Osteocyte (in vitro differentiated cells): ENCODE measurements at regions not wholly inside any gene's neighbourhood (a gene's known extent, or its start where the extent isn't known, plus 50 kb on each side); places are given as distances from the start of the nearest gene placed in this dataset.

Source experiments
- DNase-seq: peaks from one replicate; pipeline ENCODE4 v3.0.0; 2021; ENCODE audit warnings: mixed read lengths; ENCODE audit not compliant: unreplicated experiment; ENCODE audit errors: extremely low spot score
- H3K27ac Mint-ChIP-seq: one replicate; pipeline ENCODE4 v1.8.0; 2021; ENCODE audit warnings: mild to moderate bottlenecking, mixed read lengths; ENCODE audit not compliant: unreplicated experiment
- H3K27me3 Mint-ChIP-seq: one replicate; pipeline ENCODE4 v1.8.0; 2021; ENCODE audit warnings: mixed read lengths; ENCODE audit not compliant: unreplicated experiment
- H3K36me3 Mint-ChIP-seq: one replicate; pipeline ENCODE4 v1.8.0; 2021; ENCODE audit warnings: mixed read lengths; ENCODE audit not compliant: unreplicated experiment
- H3K4me1 Mint-ChIP-seq: one replicate; pipeline ENCODE4 v1.8.0; 2021; ENCODE audit warnings: mixed read lengths; ENCODE audit not compliant: unreplicated experiment
- H3K4me3 Mint-ChIP-seq: one replicate; pipeline ENCODE4 v1.8.0; 2021; ENCODE audit warnings: mild to moderate bottlenecking, moderate library complexity, mixed read lengths; ENCODE audit not compliant: unreplicated experiment
- H3K9me3 Mint-ChIP-seq: one replicate; pipeline ENCODE4 v1.8.0; 2021; ENCODE audit warnings: mixed read lengths; ENCODE audit not compliant: unreplicated experiment
- TF ChIP-seq, protein P1 (sequence below): fragments of 200-600 bp; sonication (generic); IDR thresholded peaks from 2 replicates; pipeline ENCODE4 v1.5.0; 2021; ENCODE audit warnings: antibody characterized with exemption, mild to moderate bottlenecking, moderate library complexity

DNA sequence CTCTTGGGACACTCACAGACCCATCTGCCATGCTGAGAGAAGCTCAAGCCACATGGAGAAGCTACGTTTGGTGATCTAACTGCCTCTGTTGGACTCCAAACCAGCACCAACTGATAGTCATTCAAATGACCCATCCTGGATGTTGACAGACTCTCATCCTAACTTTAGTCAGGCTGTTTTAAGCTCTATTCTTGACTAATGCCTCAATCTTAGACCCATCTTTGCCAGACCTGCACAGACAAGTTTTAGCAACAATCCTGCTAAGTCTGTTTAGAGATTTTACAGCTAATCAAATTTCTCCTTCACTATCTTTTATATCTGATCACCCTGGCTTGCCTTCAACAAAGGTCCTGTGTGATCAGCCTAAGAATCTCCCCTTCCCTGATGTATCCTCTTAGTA is 245.1 kb downstream of the SCG2 start:
- no peak overlapping the region for H3K27ac Mint-ChIP-seq
- no peak for DNase-seq
- peaks cover 4% of the 10 kb centered on the region for H3K9me3 Mint-ChIP-seq
- TF ChIP-seq, protein P1, sequence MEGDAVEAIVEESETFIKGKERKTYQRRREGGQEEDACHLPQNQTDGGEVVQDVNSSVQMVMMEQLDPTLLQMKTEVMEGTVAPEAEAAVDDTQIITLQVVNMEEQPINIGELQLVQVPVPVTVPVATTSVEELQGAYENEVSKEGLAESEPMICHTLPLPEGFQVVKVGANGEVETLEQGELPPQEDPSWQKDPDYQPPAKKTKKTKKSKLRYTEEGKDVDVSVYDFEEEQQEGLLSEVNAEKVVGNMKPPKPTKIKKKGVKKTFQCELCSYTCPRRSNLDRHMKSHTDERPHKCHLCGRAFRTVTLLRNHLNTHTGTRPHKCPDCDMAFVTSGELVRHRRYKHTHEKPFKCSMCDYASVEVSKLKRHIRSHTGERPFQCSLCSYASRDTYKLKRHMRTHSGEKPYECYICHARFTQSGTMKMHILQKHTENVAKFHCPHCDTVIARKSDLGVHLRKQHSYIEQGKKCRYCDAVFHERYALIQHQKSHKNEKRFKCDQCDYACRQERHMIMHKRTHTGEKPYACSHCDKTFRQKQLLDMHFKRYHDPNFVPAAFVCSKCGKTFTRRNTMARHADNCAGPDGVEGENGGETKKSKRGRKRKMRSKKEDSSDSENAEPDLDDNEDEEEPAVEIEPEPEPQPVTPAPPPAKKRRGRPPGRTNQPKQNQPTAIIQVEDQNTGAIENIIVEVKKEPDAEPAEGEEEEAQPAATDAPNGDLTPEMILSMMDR, result no peak
- no peaks in the 10 kb centered on the region for H3K27me3 Mint-ChIP-seq
- no peaks in the 10 kb centered on the region for H3K4me1 Mint-ChIP-seq
- H3K4me3 Mint-ChIP-seq, result no peak overlapping the region
- no peaks in the 10 kb centered on the region for H3K36me3 Mint-ChIP-seq

DNA sequence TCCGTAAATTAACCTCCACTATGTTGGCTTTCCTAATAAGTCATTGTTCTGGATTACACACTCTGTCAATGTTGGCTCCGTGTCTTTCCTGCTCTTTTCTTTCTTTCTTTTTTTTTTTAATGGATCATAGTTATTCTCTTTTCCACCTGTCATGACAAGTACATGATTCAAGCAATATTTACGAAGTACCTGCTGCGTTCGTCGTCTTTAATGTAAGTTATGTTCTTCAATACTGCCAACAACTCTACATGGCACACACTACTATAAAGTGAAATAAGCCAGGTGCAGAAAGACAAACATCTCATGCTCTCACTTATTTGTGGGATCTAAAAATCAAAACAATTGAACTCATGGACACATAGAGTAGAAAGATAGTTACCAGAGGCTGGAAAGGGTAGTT is 239.1 kb downstream of the SCG2 start:
- no peaks in the 10 kb centered on the region for H3K36me3 Mint-ChIP-seq
- H3K27ac Mint-ChIP-seq, result no peak overlapping the region
- TF ChIP-seq, protein P1, result no peak
- H3K4me1 Mint-ChIP-seq, result no peaks in the 10 kb centered on the region
- no peaks in the 10 kb centered on the region for H3K9me3 Mint-ChIP-seq
- DNase-seq, result no peak
- H3K27me3 Mint-ChIP-seq, result no peaks in the 10 kb centered on the region
- H3K4me3 Mint-ChIP-seq, result no peak overlapping the region

DNA sequence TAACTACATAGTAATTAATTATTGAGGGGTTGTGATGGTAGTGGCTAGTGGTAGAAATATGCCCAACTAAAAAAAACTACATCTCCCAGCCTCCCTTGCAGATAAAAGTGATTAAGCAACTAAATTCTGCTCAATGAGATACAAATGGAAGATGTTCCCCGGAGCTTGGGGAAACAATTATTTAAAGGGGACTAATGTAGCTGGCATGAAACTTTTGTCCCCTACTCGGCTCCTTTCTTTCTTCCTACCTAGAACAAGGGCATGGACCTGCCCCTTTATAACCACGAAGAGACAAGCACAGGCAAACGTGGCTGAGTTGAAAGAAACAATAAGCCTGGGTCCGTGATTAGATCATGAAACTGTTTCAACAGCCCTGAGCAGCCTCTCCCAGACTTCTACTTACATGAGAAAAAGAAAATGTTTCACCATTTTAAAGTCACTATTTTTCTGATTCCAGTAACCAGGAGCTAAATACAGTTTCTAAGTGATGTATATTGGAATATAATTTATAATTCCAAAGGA is 236.9 kb downstream of the SCG2 start:
- no peak for DNase-seq
- Mint-ChIP-seq H3K27ac (no peak overlapping the region), H3K27me3 (no peaks in the 10 kb centered on the region), H3K9me3 (no peaks in the 10 kb centered on the region), H3K4me1 (no peaks in the 10 kb centered on the region), H3K4me3 (no peak overlapping the region), H3K36me3 (no peaks in the 10 kb centered on the region)
- TF ChIP-seq, protein P1, result no peak

DNA sequence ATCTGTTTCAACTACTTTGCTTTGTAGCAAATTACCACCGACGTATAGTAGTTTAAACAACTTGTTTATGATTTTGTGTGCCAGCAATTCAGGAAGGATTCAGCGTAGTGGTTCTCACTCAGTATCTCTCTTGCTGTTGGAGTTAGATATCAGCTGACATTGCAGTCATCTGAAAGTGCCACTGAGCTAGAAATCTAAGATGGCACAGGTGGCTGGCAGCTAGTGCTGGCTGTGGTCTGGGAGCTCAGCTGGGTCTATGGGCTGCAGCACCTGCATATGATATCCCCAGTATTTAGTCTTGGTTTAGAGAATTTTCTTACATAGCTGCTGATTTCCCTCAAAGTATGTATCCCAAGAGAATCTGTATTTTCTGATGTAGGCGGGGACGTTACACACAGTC is 235.6 kb downstream of the SCG2 start:
- H3K4me1 Mint-ChIP-seq, result no peaks in the 10 kb centered on the region
- TF ChIP-seq, protein P1, result no peak
- no peak overlapping the region for H3K27ac Mint-ChIP-seq
- H3K9me3 Mint-ChIP-seq, result no peaks in the 10 kb centered on the region
- no peak for DNase-seq
- no peaks in the 10 kb centered on the region for H3K27me3 Mint-ChIP-seq
- H3K4me3 Mint-ChIP-seq, result no peak overlapping the region
- H3K36me3 Mint-ChIP-seq, result no peaks in the 10 kb centered on the region

DNA sequence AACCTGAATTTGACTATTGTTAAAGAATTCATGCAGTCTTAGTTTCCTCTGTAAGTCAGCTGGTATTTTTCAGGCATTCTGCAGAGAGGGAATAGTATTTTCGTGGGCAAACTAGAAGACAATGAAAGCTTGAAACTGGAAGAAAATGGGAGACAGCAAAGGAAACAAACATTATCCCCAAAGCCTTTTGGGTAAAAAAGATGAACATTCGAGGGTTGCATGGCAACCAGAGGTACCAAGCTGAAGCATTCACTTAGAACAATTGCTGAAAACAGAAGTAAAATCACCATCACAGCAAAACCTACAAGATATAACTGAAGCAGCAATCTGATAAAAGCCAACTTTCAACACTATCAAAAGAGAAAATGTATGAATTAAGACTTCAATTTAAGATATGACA is 233.7 kb downstream of the SCG2 start:
- no peak for DNase-seq
- peaks cover 2% of the 10 kb centered on the region for H3K4me1 Mint-ChIP-seq
- H3K27ac Mint-ChIP-seq, result no peak overlapping the region
- H3K9me3 Mint-ChIP-seq, result no peaks in the 10 kb centered on the region
- TF ChIP-seq, protein P1, result no peak
- H3K27me3 Mint-ChIP-seq, result no peaks in the 10 kb centered on the region
- no peaks in the 10 kb centered on the region for H3K36me3 Mint-ChIP-seq
- no peak overlapping the region for H3K4me3 Mint-ChIP-seq
